ENCODE measurements at regions not wholly inside any gene's neighbourhood (a gene's known extent, or its start where the extent isn't known, plus 50 kb on each side); places are given as distances from the start of the nearest gene placed in this dataset.

DNA sequence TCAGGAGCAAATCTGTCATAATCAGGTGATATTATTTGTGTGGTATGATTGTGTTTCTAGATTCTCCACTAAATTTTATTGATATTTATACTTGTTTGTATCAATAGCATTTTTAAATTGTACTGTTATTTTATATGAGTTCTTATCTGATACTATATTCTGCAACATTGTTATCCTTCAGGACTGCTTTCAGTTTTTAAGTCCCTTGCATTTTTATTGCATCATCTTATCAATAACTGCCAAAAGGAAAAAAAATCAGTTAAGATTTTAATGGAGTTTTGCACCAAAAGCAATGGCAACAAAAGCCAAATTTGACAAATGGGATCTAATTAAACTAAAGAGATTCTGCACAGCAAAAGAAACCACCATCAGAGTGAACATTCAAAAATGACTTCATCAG, 741.3 kb upstream of the CTNND2 start:
- TF ChIP-seq, protein P1, sequence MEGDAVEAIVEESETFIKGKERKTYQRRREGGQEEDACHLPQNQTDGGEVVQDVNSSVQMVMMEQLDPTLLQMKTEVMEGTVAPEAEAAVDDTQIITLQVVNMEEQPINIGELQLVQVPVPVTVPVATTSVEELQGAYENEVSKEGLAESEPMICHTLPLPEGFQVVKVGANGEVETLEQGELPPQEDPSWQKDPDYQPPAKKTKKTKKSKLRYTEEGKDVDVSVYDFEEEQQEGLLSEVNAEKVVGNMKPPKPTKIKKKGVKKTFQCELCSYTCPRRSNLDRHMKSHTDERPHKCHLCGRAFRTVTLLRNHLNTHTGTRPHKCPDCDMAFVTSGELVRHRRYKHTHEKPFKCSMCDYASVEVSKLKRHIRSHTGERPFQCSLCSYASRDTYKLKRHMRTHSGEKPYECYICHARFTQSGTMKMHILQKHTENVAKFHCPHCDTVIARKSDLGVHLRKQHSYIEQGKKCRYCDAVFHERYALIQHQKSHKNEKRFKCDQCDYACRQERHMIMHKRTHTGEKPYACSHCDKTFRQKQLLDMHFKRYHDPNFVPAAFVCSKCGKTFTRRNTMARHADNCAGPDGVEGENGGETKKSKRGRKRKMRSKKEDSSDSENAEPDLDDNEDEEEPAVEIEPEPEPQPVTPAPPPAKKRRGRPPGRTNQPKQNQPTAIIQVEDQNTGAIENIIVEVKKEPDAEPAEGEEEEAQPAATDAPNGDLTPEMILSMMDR (IDR thresholded peaks at IDR 0.05), result no peak
- TF ChIP-seq POLR2A (IDR thresholded peaks at IDR 0.05) (no peak), EP300 (IDR thresholded peaks at IDR 0.05) (no peak)
